Mesendoderm (in vitro differentiated cells): ENCODE measurements at regions not wholly inside any gene's neighbourhood (a gene's known extent, or its start where the extent isn't known, plus 50 kb on each side); places are given as distances from the start of the nearest gene placed in this dataset.
A peak's percentile ranks its signal among the peaks of the same experiment; 100 is the strongest.

Source experiments
- DNase-seq: peaks from one replicate; pipeline ENCODE4 v3.0.0; 2013
- H2AK5ac ChIP-seq: 2 replicates; pipeline ENCODE4 v1.6.1; 2013; ENCODE audit warnings: low read length, inconsistent platforms
- H2BK120ac ChIP-seq: 2 replicates; pipeline ENCODE4 v1.6.1; 2013; ENCODE audit warnings: low read depth, mild to moderate bottlenecking, low read length, moderate library complexity, mixed read lengths
- H2BK15ac ChIP-seq: replicated peaks from 2 replicates; pipeline ENCODE4 v1.6.1; 2013; ENCODE audit warnings: low read depth, mild to moderate bottlenecking, moderate library complexity
- H2BK5ac ChIP-seq: 2 replicates; pipeline ENCODE4 v1.6.1; 2013; ENCODE audit warnings: low read length, inconsistent platforms
- H3K18ac ChIP-seq: 2 replicates; pipeline ENCODE4 v1.6.1; 2013; ENCODE audit warnings: mild to moderate bottlenecking, low read length, mixed read lengths
- H3K23ac ChIP-seq: one replicate; pipeline ENCODE4 v1.6.1; 2013; ENCODE audit warnings: low read length
- H3K27ac ChIP-seq: 2 replicates; pipeline ENCODE4 v1.5.1; 2013; ENCODE audit warnings: low read depth, mild to moderate bottlenecking, inconsistent platforms, low read length, moderate library complexity
- H3K27me3 ChIP-seq: 2 replicates; pipeline ENCODE4 v1.6.1; 2013; ENCODE audit warnings: low read length, control low read depth, mild to moderate bottlenecking, inconsistent platforms; ENCODE audit not compliant: insufficient read depth, poor library complexity
- H3K36me3 ChIP-seq: 2 replicates; pipeline ENCODE4 v1.6.1; 2013; ENCODE audit warnings: low read length, inconsistent platforms; ENCODE audit not compliant: control insufficient read depth, insufficient read depth
- H3K4ac ChIP-seq: one replicate; pipeline ENCODE4 v1.6.1; 2013; ENCODE audit warnings: low read depth, mild to moderate bottlenecking, low read length, moderate library complexity
- H3K4me1 ChIP-seq: 2 replicates; pipeline ENCODE4 v1.6.1; 2013; ENCODE audit warnings: low read depth, low read length, inconsistent platforms; ENCODE audit not compliant: control insufficient read depth
- H3K4me2 ChIP-seq: 2 replicates; pipeline ENCODE4 v1.6.1; 2013; ENCODE audit warnings: low read length
- H3K4me3 ChIP-seq: 2 replicates; pipeline ENCODE4 v1.5.1; 2013; ENCODE audit warnings: mild to moderate bottlenecking, low read length
- H3K56ac ChIP-seq: one replicate; pipeline ENCODE4 v1.6.1; 2013; ENCODE audit warnings: low read length
- H3K79me1 ChIP-seq: 2 replicates; pipeline ENCODE4 v1.6.1; 2013; ENCODE audit warnings: low read length, inconsistent platforms
- H3K79me2 ChIP-seq: 2 replicates; pipeline ENCODE4 v1.6.1; 2013; ENCODE audit warnings: mild to moderate bottlenecking, low read length; ENCODE audit not compliant: control insufficient read depth, insufficient read depth
- H3K9ac ChIP-seq: 2 replicates; pipeline ENCODE4 v1.6.1; 2013; ENCODE audit warnings: low read length, inconsistent platforms
- H4K5ac ChIP-seq: one replicate; pipeline ENCODE4 v1.6.1; 2013; ENCODE audit warnings: low read length
- H4K8ac ChIP-seq: one replicate; pipeline ENCODE4 v1.6.1; 2013; ENCODE audit warnings: low read depth, mild to moderate bottlenecking, control low read depth, low read length, moderate library complexity
- WGBS: extraction: QIAGEN DNeasy Blood & Tissue Kit; methylation state at CpG from one replicate; pipeline ENCODE4 v1.1.7; 2013; ENCODE audit warnings: low lambda C conversion rate, missing lambda C conversion rate; ENCODE audit not compliant: insufficient coverage; ENCODE audit errors: extremely low coverage; 5-methylcytosine and 5-hydroxymethylcytosine counted together

- H3K79me1 ChIP-seq: no peaks in the 10 kb centered on the region
- H3K79me2 ChIP-seq: no peaks in the 10 kb centered on the region
- no peak overlapping the region for H2BK120ac ChIP-seq
- H3K9ac ChIP-seq: no peak overlapping the region
- H2BK5ac ChIP-seq: no peak overlapping the region
- H2AK5ac ChIP-seq: no peak overlapping the region
- no peak overlapping the region for H3K4ac ChIP-seq
- no peak overlapping the region for H3K4me2 ChIP-seq
- no peak overlapping the region for H2BK15ac ChIP-seq
- H4K8ac ChIP-seq: no peak overlapping the region
- H3K23ac ChIP-seq: no peak overlapping the region
- peak; percentile 88 for DNase-seq
- no peak overlapping the region for H3K56ac ChIP-seq
- H3K4me1 ChIP-seq: no peaks in the 10 kb centered on the region
- no peak overlapping the region for H3K27ac ChIP-seq
- no peak overlapping the region for H3K18ac ChIP-seq
- H3K36me3 ChIP-seq: no peaks in the 10 kb centered on the region
- no peak overlapping the region for H3K4me3 ChIP-seq
- H3K27me3 ChIP-seq: no peaks in the 10 kb centered on the region
- no CpG with 5 or more reads among the region's 7 CpGs for WGBS
- no peak overlapping the region for H4K5ac ChIP-seq
Observed at GRCh38 chr9:7320139-7320538, 479.4 kb downstream of the DMAC1 start.

GRCh38 chr9:7318920-7319319 is 480.7 kb downstream of the DMAC1 start:
- Histone ChIP-seq H3K79me2 (no peaks in the 10 kb centered on the region), H3K36me3 (no peaks in the 10 kb centered on the region), H4K5ac (no peak overlapping the region), H2BK15ac (no peak overlapping the region), H2BK120ac (no peak overlapping the region), H3K23ac (no peak overlapping the region), H2BK5ac (no peak overlapping the region), H3K27ac (no peak overlapping the region), H4K8ac (no peak overlapping the region), H3K18ac (no peak overlapping the region), H3K4me1 (no peaks in the 10 kb centered on the region), H2AK5ac (no peak overlapping the region), H3K9ac (no peak overlapping the region), H3K79me1 (no peaks in the 10 kb centered on the region), H3K4ac (no peak overlapping the region), H3K4me3 (no peak overlapping the region), H3K4me2 (no peak overlapping the region), H3K27me3 (no peaks in the 10 kb centered on the region), H3K56ac (no peak overlapping the region)
- DNase-seq: no peak
- no CpG with 5 or more reads among the region's 2 CpGs for WGBS

- peak; percentile 11 for DNase-seq
- no peaks in the 10 kb centered on the region for H3K4me1 ChIP-seq
- H3K79me2 ChIP-seq: no peaks in the 10 kb centered on the region
- no peak overlapping the region for H3K18ac ChIP-seq
- no peak overlapping the region for H3K9ac ChIP-seq
- no peak overlapping the region for H2BK5ac ChIP-seq
- no peaks in the 10 kb centered on the region for H3K79me1 ChIP-seq
- no peak overlapping the region for H3K23ac ChIP-seq
- H4K5ac ChIP-seq: no peak overlapping the region
- no peak overlapping the region for H2BK120ac ChIP-seq
- no peaks in the 10 kb centered on the region for H3K36me3 ChIP-seq
- no peak overlapping the region for H3K27ac ChIP-seq
- no peak overlapping the region for H3K4me3 ChIP-seq
- H2BK15ac ChIP-seq: no peak overlapping the region
- H3K27me3 ChIP-seq: no peaks in the 10 kb centered on the region
- no peak overlapping the region for H2AK5ac ChIP-seq
- no peak overlapping the region for H3K4ac ChIP-seq
- H4K8ac ChIP-seq: no peak overlapping the region
- no peak overlapping the region for H3K4me2 ChIP-seq
- H3K56ac ChIP-seq: no peak overlapping the region
- no CpG with 5 or more reads among the region's 4 CpGs for WGBS
Observed at GRCh38 chr9:7316967-7317366, 482.6 kb downstream of the DMAC1 start.

GRCh38 chr9:7316166-7316795 is 483.3 kb downstream of the DMAC1 start:
- Histone ChIP-seq H3K79me2 (no peaks in the 10 kb centered on the region), H3K4me2 (no peak overlapping the region), H3K79me1 (no peaks in the 10 kb centered on the region), H3K27ac (no peak overlapping the region), H2BK15ac (no peak overlapping the region), H2BK120ac (no peak overlapping the region), H4K5ac (no peak overlapping the region), H3K36me3 (no peaks in the 10 kb centered on the region), H3K4me1 (no peaks in the 10 kb centered on the region), H3K4ac (no peak overlapping the region), H2BK5ac (no peak overlapping the region), H3K18ac (no peak overlapping the region), H3K27me3 (no peaks in the 10 kb centered on the region), H3K9ac (no peak overlapping the region), H3K56ac (no peak overlapping the region), H3K4me3 (no peak overlapping the region), H4K8ac (no peak overlapping the region), H3K23ac (no peak overlapping the region), H2AK5ac (no peak overlapping the region)
- no peak for DNase-seq
- WGBS: no CpG with 5 or more reads among the region's 3 CpGs

DNA sequence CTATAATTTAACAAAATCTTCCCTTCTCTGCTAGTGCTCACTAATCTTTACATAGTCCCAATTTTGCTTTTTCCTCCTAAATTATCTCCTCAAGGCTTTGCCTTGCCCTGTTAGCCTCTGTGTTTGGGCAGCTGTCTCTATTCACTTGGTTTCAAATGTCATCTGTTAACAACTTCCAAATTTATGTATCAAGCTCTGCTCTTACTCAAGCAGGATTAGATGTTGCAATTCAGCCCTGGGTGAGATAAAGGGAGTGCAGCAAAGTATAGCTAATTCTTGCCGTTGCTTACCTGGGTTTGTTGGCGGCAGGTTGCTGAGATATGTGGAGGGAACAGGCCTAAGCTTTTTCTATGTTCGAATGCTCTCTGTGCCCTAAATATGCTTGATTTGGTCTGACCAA is 483.8 kb downstream of the DMAC1 start:
- Histone ChIP-seq H3K27ac (no peak overlapping the region), H3K4ac (no peak overlapping the region), H3K18ac (no peak overlapping the region), H2BK15ac (no peak overlapping the region), H3K56ac (no peak overlapping the region), H3K4me2 (no peak overlapping the region), H4K8ac (no peak overlapping the region), H3K4me3 (no peak overlapping the region), H3K79me2 (no peaks in the 10 kb centered on the region), H2BK5ac (no peak overlapping the region), H3K23ac (no peak overlapping the region), H2AK5ac (no peak overlapping the region), H3K79me1 (no peaks in the 10 kb centered on the region), H3K9ac (no peak overlapping the region), H3K36me3 (no peaks in the 10 kb centered on the region), H3K27me3 (no peaks in the 10 kb centered on the region), H3K4me1 (no peaks in the 10 kb centered on the region), H2BK120ac (no peak overlapping the region), H4K5ac (no peak overlapping the region)
- WGBS: no CpG with 5 or more reads among the region's 3 CpGs
- DNase-seq: no peak

DNA sequence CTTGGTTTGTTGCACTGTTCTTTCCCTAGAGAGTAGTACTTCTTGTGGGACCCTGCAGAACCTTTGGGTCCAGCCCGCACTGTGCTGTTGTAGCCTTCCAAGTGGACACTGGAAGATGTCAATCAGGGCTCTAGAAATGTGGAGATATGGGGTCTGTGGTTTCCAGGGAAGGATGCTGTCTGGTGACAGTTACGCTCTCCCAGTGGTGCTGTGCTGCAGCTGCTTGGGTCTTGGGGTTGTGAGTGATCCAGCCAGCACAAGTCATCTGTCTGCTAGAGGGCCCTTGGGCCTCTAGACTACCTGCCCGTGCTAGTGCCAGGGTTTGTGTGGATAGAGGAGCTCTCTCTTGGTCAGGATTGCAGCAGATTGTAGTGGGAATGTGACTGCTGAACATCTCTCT is 484.5 kb downstream of the DMAC1 start:
- H2BK120ac ChIP-seq: no peak overlapping the region
- no CpG with 5 or more reads among the region's 3 CpGs for WGBS

More for the DNA sequence above, 484.5 kb downstream of the DMAC1 start:
- Histone ChIP-seq H3K4me1 (no peaks in the 10 kb centered on the region), H4K8ac (no peak overlapping the region), H4K5ac (no peak overlapping the region), H3K23ac (no peak overlapping the region), H2AK5ac (no peak overlapping the region), H3K9ac (no peak overlapping the region), H2BK5ac (no peak overlapping the region), H3K56ac (no peak overlapping the region), H3K79me1 (no peaks in the 10 kb centered on the region), H3K36me3 (no peaks in the 10 kb centered on the region), H3K4ac (no peak overlapping the region), H3K27me3 (no peaks in the 10 kb centered on the region), H3K4me3 (no peak overlapping the region), H3K4me2 (no peak overlapping the region), H3K27ac (no peak overlapping the region), H3K79me2 (no peaks in the 10 kb centered on the region), H2BK15ac (no peak overlapping the region), H3K18ac (no peak overlapping the region)
- DNase-seq: no peak
